HepG2 (cell line): ENCODE measurements at regions not wholly inside any gene's neighbourhood (a gene's known extent, or its start where the extent isn't known, plus 50 kb on each side); places are given as distances from the start of the nearest gene placed in this dataset.
"Not testable (repeated sequence)": the region's sequence is repeated elsewhere in the genome, so short reads cannot be mapped to it uniquely, and the experiment has no call there.

ENCODE experiments used
- ATAC-seq: fragments of 200-7000 bp; cut with Tn5 transposase; 3 replicates; pipeline ENCODE4 v1.9.1; 2020; ENCODE audit warnings: mild to moderate bottlenecking, moderate library complexity
- BruUV-seq: library from RNA; stranded (reverse); fragments of 400-500 nt; replicated peaks from 2 replicates; lab custom pipeline; 2021; lab: Mats Ljungman, UMichigan
- CTCF ChIA-PET: fragments of 300-600 bp; formaldehyde crosslinking; extraction: SDS; loops from one replicate; lab custom pipeline; 2021; ENCODE audit warnings: low total read pairs, inconsistent platforms, low intra/inter-chr PET ratio; lab: Yijun Ruan, JAX
- POLR2A ChIA-PET: fragments of 350-600 bp; sonication (Branson Sonifier 250); formaldehyde crosslinking; loops from one replicate; lab custom pipeline; 2020; ENCODE audit warnings: antibody characterized with exemption, inconsistent platforms; lab: Yijun Ruan, JAX
- DNase-seq: peaks from one replicate; pipeline ENCODE4 v3.0.0-alpha.2; 2015; ENCODE audit warnings: low spot score
- FAIRE-seq: peaks from 3 replicates; lab custom pipeline; 2011; peaks lifted over from hg19 to GRCh38; lab: Jason Lieb, UNC
- H2AFZ ChIP-seq: one replicate; pipeline ENCODE4 v1.6.1; 2011; ENCODE audit warnings: low read length, inconsistent platforms
- H3K27ac ChIP-seq: fragments of 300-600 bp; 3 replicates; pipeline ENCODE4 v1.8.0; 2011; ENCODE audit warnings: mixed run types, mild to moderate bottlenecking, mixed read lengths, low read length, inconsistent platforms; ENCODE audit not compliant: insufficient read depth; ENCODE audit errors: extremely low read length
- H3K27me3 ChIP-seq, 2 experiments: fragments of 200-600 bp in 1 of 2; 2 replicates in 1 of 2; 3 replicates in 1 of 2; pipeline versions ENCODE4 v1.6.0 to v1.8.0; 2011; ENCODE audit warnings: low read length in 2 of 2, mild to moderate bottlenecking in 2 of 2, moderate library complexity in 2 of 2, inconsistent platforms in 1 of 2; ENCODE audit not compliant: insufficient read depth in 2 of 2, control insufficient read depth in 1 of 2
- H3K36me3 ChIP-seq, 2 experiments: fragments of 200-600 bp in 1 of 2; replicated peaks in 1 of 2; 2 replicates in 1 of 2; 3 replicates in 1 of 2; pipeline versions ENCODE4 v1.5.1 to v1.8.0; 2011; ENCODE audit warnings: low read length in 2 of 2, inconsistent platforms in 1 of 2; ENCODE audit not compliant: insufficient read depth in 2 of 2, control insufficient read depth in 1 of 2
- H3K4me1 ChIP-seq: 2 replicates; pipeline ENCODE4 v1.5.1; 2012; ENCODE audit warnings: low read length, inconsistent platforms; ENCODE audit not compliant: insufficient read depth
- H3K4me2 ChIP-seq: 2 replicates; pipeline ENCODE4 v1.6.0; 2011; ENCODE audit warnings: low read depth, low read length, inconsistent platforms
- H3K4me3 ChIP-seq, 3 experiments: fragments of 200-600 bp in 1 of 3; sonication (generic), shearing (Covaris generic) in 1 of 3; replicated peaks in 1 of 3; 2 replicates each; pipeline ENCODE4 v1.5.1; 2011 to 2016; ENCODE audit warnings: low read length in 3 of 3, inconsistent platforms in 2 of 3, low read depth in 2 of 3, mild to moderate bottlenecking in 2 of 3, control low read depth in 1 of 3, mixed read lengths in 1 of 3; ENCODE audit not compliant: insufficient read depth in 1 of 3
- H3K79me2 ChIP-seq: one replicate; pipeline ENCODE4 v1.6.1; 2011; ENCODE audit warnings: low read length, inconsistent platforms; ENCODE audit not compliant: insufficient read depth
- H3K9ac ChIP-seq: 2 replicates; pipeline ENCODE4 v1.6.0; 2011; ENCODE audit warnings: mild to moderate bottlenecking, low read depth, low read length, inconsistent platforms; ENCODE audit not compliant: insufficient read depth
- H3K9me3 ChIP-seq: 2 replicates; pipeline ENCODE4 v1.5.1; 2012; ENCODE audit warnings: mild to moderate bottlenecking, low read length
- H4K20me1 ChIP-seq: 2 replicates; pipeline ENCODE4 v1.6.0; 2011; ENCODE audit warnings: inconsistent platforms, mild to moderate bottlenecking, low read length, moderate library complexity; ENCODE audit not compliant: insufficient read depth
- WGBS: methylation state at CpG from one replicate; pipeline ENCODE4 v1.1.6; 2017; ENCODE audit warnings: low lambda C conversion rate; 5-methylcytosine and 5-hydroxymethylcytosine counted together
- in situ Hi-C: cut with HindIII; loops from 2 replicates; pipeline ENCODE4 v1.10.0; 2017; ENCODE audit warnings: low pct_unique_long_range_greater_than_20kb; ENCODE audit not compliant: extremely low pct_ligation_motif_present
- intact Hi-C: fragments of 100-400 bp; cut with micrococcal nuclease; formaldehyde crosslinking; loops from one replicate; pipeline ENCODE4 v1.10.0; 2022; ENCODE audit not compliant: unreplicated experiment

GRCh38 chr12:127154830-127155229 is 1112.1 kb upstream of the TMEM132C start:
- H3K4me3 ChIP-seq, POLR2A ChIA-PET, H3K4me2 ChIP-seq, CTCF ChIA-PET, H4K20me1 ChIP-seq, H2AFZ ChIP-seq, FAIRE-seq, H3K4me1 ChIP-seq, H3K36me3 ChIP-seq, H3K27ac ChIP-seq, H3K27me3 ChIP-seq, H3K9ac ChIP-seq, ATAC-seq, DNase-seq, BruUV-seq, H3K79me2 ChIP-seq, intact Hi-C loops, in situ Hi-C loops: not testable (repeated sequence)
- peaks cover 16% of the 10 kb centered on the region for H3K9me3 ChIP-seq
- 4% methylated on average over 1 of the region's 1 CpG for WGBS

- DNase-seq, CTCF ChIA-PET, H2AFZ ChIP-seq, in situ Hi-C loops, H3K4me2 ChIP-seq, H3K9ac ChIP-seq, H4K20me1 ChIP-seq, H3K36me3 ChIP-seq, ATAC-seq, BruUV-seq, FAIRE-seq, H3K79me2 ChIP-seq, H3K4me3 ChIP-seq, intact Hi-C loops, H3K27ac ChIP-seq, POLR2A ChIA-PET, H3K4me1 ChIP-seq, H3K27me3 ChIP-seq: not testable (repeated sequence)
- H3K9me3 ChIP-seq = peaks cover 16% of the 10 kb centered on the region
- 13% methylated on average over 5 of the region's 5 CpGs for WGBS
Measured at GRCh38 chr12:127155935-127156619, 1110.9 kb upstream of the TMEM132C start.

- DNase-seq, intact Hi-C loops, H3K4me1 ChIP-seq, POLR2A ChIA-PET, H2AFZ ChIP-seq, FAIRE-seq, H4K20me1 ChIP-seq, in situ Hi-C loops, H3K27ac ChIP-seq, ATAC-seq, H3K4me2 ChIP-seq, H3K79me2 ChIP-seq, H3K27me3 ChIP-seq, BruUV-seq, CTCF ChIA-PET, H3K4me3 ChIP-seq, H3K36me3 ChIP-seq, H3K9ac ChIP-seq: not testable (repeated sequence)
- H3K9me3 ChIP-seq = peaks cover 26% of the 10 kb centered on the region
- WGBS = 22% methylated on average over 8 of the region's 8 CpGs
Measured at GRCh38 chr12:127157501-127158366, 1109.2 kb upstream of the TMEM132C start.
